ENCODE measurements at regions not wholly inside any gene's neighbourhood (a gene's known extent, or its start where the extent isn't known, plus 50 kb on each side); places are given as distances from the start of the nearest gene placed in this dataset.

DNA sequence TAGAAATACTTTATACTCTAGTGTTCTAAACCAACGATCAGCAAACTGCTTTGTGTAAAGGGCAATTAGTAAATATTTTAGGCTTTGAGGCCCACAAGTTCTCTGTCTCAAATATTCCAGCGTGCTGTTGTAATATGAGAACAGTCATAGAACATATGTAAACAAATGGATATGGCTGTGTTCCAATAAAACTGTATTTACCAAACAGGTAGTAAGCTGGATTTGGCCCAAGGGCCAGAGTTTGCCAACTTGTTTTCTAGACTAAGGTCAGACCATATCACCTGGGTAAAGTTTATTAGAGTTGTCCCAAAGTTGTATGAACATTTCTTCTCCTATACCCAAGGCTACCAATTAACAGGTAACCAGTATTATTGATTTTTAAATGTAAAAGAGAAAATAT lies 303.2 kb upstream of the MC4R start:
- DNase-seq (ENCODE audit: low read depth), result no peak

DNA sequence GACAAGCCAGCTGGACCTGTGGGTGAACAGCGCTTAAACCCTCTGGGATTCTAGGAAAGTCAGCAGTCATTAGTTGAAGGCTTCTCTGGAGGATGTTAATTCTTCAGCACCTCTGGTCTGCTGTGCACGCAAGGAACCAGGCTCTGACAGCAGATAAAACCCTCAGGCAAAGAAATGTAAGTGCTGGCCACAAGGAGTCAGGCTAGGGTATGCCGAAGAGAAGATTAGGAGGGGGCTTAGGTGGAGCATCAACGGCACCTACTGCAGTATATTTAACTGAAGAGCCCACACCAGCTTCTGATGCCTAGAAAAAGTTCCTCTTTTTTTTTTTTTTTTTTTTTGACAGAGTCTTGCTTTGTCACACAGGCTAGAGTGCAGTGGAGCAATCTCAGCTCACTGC lies 304.2 kb upstream of the MC4R start:
- TF ChIP-seq, protein P1, sequence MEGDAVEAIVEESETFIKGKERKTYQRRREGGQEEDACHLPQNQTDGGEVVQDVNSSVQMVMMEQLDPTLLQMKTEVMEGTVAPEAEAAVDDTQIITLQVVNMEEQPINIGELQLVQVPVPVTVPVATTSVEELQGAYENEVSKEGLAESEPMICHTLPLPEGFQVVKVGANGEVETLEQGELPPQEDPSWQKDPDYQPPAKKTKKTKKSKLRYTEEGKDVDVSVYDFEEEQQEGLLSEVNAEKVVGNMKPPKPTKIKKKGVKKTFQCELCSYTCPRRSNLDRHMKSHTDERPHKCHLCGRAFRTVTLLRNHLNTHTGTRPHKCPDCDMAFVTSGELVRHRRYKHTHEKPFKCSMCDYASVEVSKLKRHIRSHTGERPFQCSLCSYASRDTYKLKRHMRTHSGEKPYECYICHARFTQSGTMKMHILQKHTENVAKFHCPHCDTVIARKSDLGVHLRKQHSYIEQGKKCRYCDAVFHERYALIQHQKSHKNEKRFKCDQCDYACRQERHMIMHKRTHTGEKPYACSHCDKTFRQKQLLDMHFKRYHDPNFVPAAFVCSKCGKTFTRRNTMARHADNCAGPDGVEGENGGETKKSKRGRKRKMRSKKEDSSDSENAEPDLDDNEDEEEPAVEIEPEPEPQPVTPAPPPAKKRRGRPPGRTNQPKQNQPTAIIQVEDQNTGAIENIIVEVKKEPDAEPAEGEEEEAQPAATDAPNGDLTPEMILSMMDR (conservative IDR thresholded peaks at IDR 0.05; ENCODE audit: low read depth, low read length), result no peak
- H3K4me3 ChIP-seq (ENCODE audit: low read depth, low read length), result no peak overlapping the region
- no peak for DNase-seq (ENCODE audit: low read depth)

More for the DNA sequence above, 303.2 kb upstream of the MC4R start:
- TF ChIP-seq, protein P1 (conservative IDR thresholded peaks at IDR 0.05; ENCODE audit: low read depth, low read length), result no peak
- H3K4me3 ChIP-seq (ENCODE audit: low read depth, low read length), result no peak overlapping the region

DNA sequence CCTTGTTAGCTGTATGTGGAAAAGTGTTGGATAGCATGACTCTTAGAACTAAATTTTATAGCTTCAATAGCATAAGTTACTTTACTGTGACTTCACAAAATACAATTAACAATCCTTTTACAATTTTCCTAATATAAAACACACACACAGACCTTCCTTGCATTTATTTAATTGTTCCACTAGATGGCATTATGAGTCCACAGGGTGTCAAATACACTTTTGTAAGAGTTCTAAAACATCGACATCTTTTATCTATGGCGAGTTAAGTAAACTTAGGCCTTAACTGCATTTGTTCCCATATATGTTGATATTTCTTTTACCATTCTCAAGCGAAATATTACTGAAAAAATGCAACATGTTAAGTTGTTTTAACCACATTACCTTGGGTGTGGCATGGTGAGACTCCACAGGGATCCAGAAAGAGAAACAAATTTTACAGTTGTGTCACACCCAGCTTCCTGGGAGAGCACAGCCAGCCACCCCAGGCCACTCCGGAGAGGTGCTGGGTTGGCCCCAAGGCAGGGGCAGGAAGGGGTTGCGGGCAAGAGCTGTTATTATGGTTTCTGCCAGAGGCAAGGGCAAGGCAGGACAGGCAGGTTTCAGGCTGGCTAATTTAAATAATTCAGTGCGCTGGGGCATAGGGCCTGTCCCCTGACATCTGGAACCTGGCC lies 312.4 kb upstream of the MC4R start:
- peak; percentile 68 for DNase-seq (ENCODE audit: low read depth)
- TF ChIP-seq, protein P1 (conservative IDR thresholded peaks at IDR 0.05; ENCODE audit: low read depth, low read length), result peak; percentile 58
- H3K4me3 ChIP-seq (ENCODE audit: low read depth, low read length), result no peak overlapping the region

DNA sequence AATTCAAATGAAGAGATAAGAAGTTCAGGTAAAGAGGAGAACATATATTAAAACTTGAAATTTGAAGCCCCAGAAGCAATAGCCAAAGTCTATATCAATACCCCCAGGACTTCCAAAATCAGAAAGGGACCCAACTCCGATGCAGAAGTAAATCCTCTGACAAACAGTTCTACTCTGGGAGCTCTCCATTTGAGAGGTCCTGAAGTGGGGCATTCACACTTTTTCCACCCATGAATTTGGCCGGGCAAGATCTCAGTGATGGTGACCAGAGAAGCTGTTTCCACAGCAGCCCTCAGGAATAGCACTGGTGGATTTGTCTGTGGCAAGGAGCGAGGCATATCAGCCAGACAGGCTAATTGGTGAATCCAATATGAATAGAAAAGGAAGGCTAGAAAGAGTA lies 313.6 kb upstream of the MC4R start:
- TF ChIP-seq, protein P1 (conservative IDR thresholded peaks at IDR 0.05; ENCODE audit: low read depth, low read length), result no peak
- peak; percentile 9 for DNase-seq (ENCODE audit: low read depth)
- no peak overlapping the region for H3K4me3 ChIP-seq (ENCODE audit: low read depth, low read length)

DNA sequence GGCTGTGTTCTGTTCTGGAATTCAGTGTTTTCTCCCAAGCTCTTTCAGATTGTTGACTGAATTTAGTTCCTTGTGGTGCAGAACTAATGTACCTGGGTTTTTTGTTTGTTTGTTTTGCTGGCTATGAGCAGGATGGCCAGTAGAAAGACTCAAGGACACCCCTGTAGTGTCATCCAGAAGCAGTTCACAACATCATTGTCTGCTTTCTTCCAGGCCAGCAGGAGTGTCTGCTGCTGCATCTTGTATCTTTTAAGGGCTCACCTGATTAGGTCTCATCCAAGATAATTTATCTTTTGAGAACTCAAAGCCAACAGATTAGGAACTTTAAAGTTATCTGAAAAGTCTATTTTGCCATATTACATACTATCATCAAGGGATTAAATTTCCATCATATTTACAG lies 318.5 kb upstream of the MC4R start:
- TF ChIP-seq, protein P1 (conservative IDR thresholded peaks at IDR 0.05; ENCODE audit: low read depth, low read length), result no peak
- no peak overlapping the region for H3K4me3 ChIP-seq (ENCODE audit: low read depth, low read length)
- DNase-seq (ENCODE audit: low read depth), result no peak

DNA sequence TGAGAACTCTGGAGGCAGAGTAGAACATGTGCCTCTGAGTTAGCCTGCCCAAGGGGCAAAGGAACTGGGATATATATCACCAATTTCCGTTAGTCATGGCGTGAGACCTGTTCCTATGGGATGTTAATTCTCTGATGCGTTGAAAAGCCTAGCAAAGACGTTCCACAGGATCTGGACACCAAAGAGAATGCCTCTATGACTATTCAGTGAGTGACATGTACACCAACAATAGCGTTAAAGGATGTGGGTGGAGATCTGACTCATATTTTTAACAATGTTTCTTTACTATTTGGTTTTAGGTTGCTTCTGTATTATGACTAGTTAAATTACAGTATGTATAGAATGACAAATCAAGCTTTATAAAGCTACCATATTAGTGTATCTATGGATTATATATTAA lies 320.9 kb upstream of the MC4R start:
- TF ChIP-seq, protein P1 (conservative IDR thresholded peaks at IDR 0.05; ENCODE audit: low read depth, low read length), result no peak
- H3K4me3 ChIP-seq (ENCODE audit: low read depth, low read length), result no peak overlapping the region
- DNase-seq (ENCODE audit: low read depth), result no peak

DNA sequence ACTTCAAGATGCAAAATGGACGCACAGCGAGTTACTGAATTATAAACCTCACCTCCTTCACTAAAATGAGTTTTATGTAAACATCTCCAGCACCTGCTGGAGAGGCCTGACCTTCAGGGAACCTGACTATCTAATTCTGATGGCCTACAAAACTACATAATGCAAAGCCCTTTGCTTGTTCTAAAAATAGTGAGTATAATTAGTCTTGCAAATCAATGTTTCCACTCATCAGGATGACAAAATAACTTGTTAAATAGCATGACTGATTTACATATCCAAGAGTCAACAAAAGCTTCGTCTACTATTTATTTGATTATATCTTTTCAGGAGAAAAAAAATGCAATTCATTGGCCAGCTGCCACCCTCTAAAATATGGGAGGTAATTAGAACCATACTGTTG lies 326.3 kb upstream of the MC4R start:
- H3K4me3 ChIP-seq (ENCODE audit: low read depth, low read length), result no peak overlapping the region
- no peak for DNase-seq (ENCODE audit: low read depth)
- TF ChIP-seq, protein P1 (conservative IDR thresholded peaks at IDR 0.05; ENCODE audit: low read depth, low read length), result no peak
